ENCODE measurements at regions not wholly inside any gene's neighbourhood (a gene's known extent, or its start where the extent isn't known, plus 50 kb on each side); places are given as distances from the start of the nearest gene placed in this dataset.

- peaks cover 17% of the 10 kb centered on the region for H3K4me1 ChIP-seq (replicated peaks; ENCODE audit: insufficient read depth)
- 0 out of 2 replicates have a peak, but pooled peaks cover 3% of the 10 kb centered on the region for H3K9me2 ChIP-seq (ENCODE audit: insufficient read depth)
- H3K27me3 ChIP-seq (ENCODE audit: insufficient read depth, low read depth), result no peaks in the 10 kb centered on the region
- H3K36me3 ChIP-seq (ENCODE audit: low read depth), result no peaks in the 10 kb centered on the region
- no peak overlapping the region for H3K4me3 ChIP-seq
- H3K9me3 ChIP-seq (ENCODE audit: insufficient read depth, low read depth), result peaks cover 4% of the 10 kb centered on the region; the same call in 1 of the 2 replicates
- intact Hi-C loops (cut with micrococcal nuclease; ENCODE audit: unreplicated experiment), result no loop called here
- H3K27ac ChIP-seq, result no peak overlapping the region
- no peaks in the 10 kb centered on the region for H3K79me2 ChIP-seq (ENCODE audit: low read depth)
- H3F3A ChIP-seq (ENCODE audit: insufficient read depth, low read depth), result no peaks in the 10 kb centered on the region
- no peak for TF ChIP-seq EZH2 (IDR thresholded peaks at IDR 0.05; ENCODE audit: low read depth)
- TF ChIP-seq, protein P1, sequence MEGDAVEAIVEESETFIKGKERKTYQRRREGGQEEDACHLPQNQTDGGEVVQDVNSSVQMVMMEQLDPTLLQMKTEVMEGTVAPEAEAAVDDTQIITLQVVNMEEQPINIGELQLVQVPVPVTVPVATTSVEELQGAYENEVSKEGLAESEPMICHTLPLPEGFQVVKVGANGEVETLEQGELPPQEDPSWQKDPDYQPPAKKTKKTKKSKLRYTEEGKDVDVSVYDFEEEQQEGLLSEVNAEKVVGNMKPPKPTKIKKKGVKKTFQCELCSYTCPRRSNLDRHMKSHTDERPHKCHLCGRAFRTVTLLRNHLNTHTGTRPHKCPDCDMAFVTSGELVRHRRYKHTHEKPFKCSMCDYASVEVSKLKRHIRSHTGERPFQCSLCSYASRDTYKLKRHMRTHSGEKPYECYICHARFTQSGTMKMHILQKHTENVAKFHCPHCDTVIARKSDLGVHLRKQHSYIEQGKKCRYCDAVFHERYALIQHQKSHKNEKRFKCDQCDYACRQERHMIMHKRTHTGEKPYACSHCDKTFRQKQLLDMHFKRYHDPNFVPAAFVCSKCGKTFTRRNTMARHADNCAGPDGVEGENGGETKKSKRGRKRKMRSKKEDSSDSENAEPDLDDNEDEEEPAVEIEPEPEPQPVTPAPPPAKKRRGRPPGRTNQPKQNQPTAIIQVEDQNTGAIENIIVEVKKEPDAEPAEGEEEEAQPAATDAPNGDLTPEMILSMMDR (conservative IDR thresholded peaks at IDR 0.05), result no peak
- ChIA-PET POLR2A (ENCODE audit: unreplicated experiment) (no interaction called here), CTCF (no interaction called here)
- no peaks in the 10 kb centered on the region for H4K20me1 ChIP-seq (ENCODE audit: insufficient read depth)
- H3K4me2 ChIP-seq, result no peak overlapping the region
- no peak for DNase-seq
- BruUV-seq (replicated peaks), result no TSS peak
- H2AFZ ChIP-seq, result no peak overlapping the region
These were observed 230.3 kb upstream of the USP24 start for GRCh38 chr1:55445416-55445815.

- H3K79me2 ChIP-seq (ENCODE audit: low read depth), result no peaks in the 10 kb centered on the region
- H3K4me3 ChIP-seq, result no peak overlapping the region
- H3K9me2 ChIP-seq (ENCODE audit: insufficient read depth), result 0 out of 2 replicates have a peak, but pooled peaks cover 3% of the 10 kb centered on the region
- H3K9me3 ChIP-seq (ENCODE audit: insufficient read depth, low read depth), result peaks cover 4% of the 10 kb centered on the region; the same call in 1 of the 2 replicates
- no peak overlapping the region for H3K4me2 ChIP-seq
- BruUV-seq (replicated peaks), result no TSS peak
- no peaks in the 10 kb centered on the region for H3K36me3 ChIP-seq (ENCODE audit: low read depth)
- no peaks in the 10 kb centered on the region for H3K27me3 ChIP-seq (ENCODE audit: insufficient read depth, low read depth)
- TF ChIP-seq, protein P1 (conservative IDR thresholded peaks at IDR 0.05), result no peak
- TF ChIP-seq EZH2 (IDR thresholded peaks at IDR 0.05; ENCODE audit: low read depth), result no peak
- POLR2A ChIA-PET (ENCODE audit: unreplicated experiment), result no interaction called here
- CTCF ChIA-PET, result no interaction called here
- no peaks in the 10 kb centered on the region for H3F3A ChIP-seq (ENCODE audit: insufficient read depth, low read depth)
- H3K27ac ChIP-seq, result no peak overlapping the region
- H4K20me1 ChIP-seq (ENCODE audit: insufficient read depth), result no peaks in the 10 kb centered on the region
- no peak for DNase-seq
- H3K4me1 ChIP-seq (replicated peaks; ENCODE audit: insufficient read depth), result peaks cover 17% of the 10 kb centered on the region
- no peak overlapping the region for H2AFZ ChIP-seq
- intact Hi-C loops (cut with micrococcal nuclease; ENCODE audit: unreplicated experiment), result no loop called here
These were observed 229.5 kb upstream of the USP24 start for GRCh38 chr1:55444667-55445066.

GRCh38 chr1:55443175-55443915 lies 228.2 kb upstream of the USP24 start:
- TF ChIP-seq EZH2 (IDR thresholded peaks at IDR 0.05; ENCODE audit: low read depth), result no peak
- TF ChIP-seq, protein P1 (conservative IDR thresholded peaks at IDR 0.05), result no peak
- no peak overlapping the region for H3K4me2 ChIP-seq
- peaks cover 4% of the 10 kb centered on the region; the same call in 1 of the 2 replicates for H3K9me3 ChIP-seq (ENCODE audit: insufficient read depth, low read depth)
- H3K9me2 ChIP-seq (ENCODE audit: insufficient read depth), result 0 out of 2 replicates have a peak, but pooled peaks cover 3% of the 10 kb centered on the region
- H2AFZ ChIP-seq, result no peak overlapping the region
- H3K27me3 ChIP-seq (ENCODE audit: insufficient read depth, low read depth), result no peaks in the 10 kb centered on the region
- no TSS peak for BruUV-seq (replicated peaks)
- H3K4me3 ChIP-seq, result no peak overlapping the region
- DNase-seq, result peak; percentile 15 to 58
- H4K20me1 ChIP-seq (ENCODE audit: insufficient read depth), result no peaks in the 10 kb centered on the region
- no peaks in the 10 kb centered on the region for H3K36me3 ChIP-seq (ENCODE audit: low read depth)
- ChIA-PET POLR2A (ENCODE audit: unreplicated experiment) (no interaction called here), CTCF (no interaction called here)
- peaks cover 13% of the 10 kb centered on the region for H3K4me1 ChIP-seq (replicated peaks; ENCODE audit: insufficient read depth)
- intact Hi-C loops (cut with micrococcal nuclease; ENCODE audit: unreplicated experiment), result no loop called here
- no peaks in the 10 kb centered on the region for H3K79me2 ChIP-seq (ENCODE audit: low read depth)
- H3K27ac ChIP-seq, result no peak overlapping the region
- H3F3A ChIP-seq (ENCODE audit: insufficient read depth, low read depth), result no peaks in the 10 kb centered on the region
